ENCODE measurements at regions not wholly inside any gene's neighbourhood (a gene's known extent, or its start where the extent isn't known, plus 50 kb on each side); places are given as distances from the start of the nearest gene placed in this dataset.

DNA sequence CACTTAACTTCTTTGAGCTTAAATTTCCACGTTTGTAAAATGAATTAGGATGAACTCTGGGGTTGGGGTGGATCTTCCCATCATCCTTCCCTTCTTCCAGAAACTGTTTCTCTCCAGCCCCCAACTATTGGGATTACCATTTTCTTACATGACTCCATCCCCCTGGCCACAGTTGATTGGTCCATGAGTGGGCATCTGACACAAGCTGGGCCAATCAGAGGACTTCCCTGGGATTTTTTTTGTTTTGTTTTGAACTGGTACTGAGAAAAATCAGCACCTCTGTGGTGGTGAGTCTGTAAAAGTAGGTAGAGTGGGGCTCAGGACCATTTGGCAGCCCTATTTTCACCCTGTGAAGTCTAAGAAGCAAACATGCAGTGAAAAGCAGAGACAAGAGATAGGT lies 118.0 kb upstream of the SERTAD2 start:
- TF ChIP-seq RAD21 (CRISPR knock-in tag; IDR thresholded peaks at IDR 0.05) (no peak), RFX5 (IDR thresholded peaks at IDR 0.05; ENCODE audit: low read depth, low read length) (no peak), ZMYM4 (CRISPR knock-in tag; IDR thresholded peaks at IDR 0.05) (no peak), ZKSCAN1 (IDR thresholded peaks at IDR 0.05; ENCODE audit: low read length) (no peak), SP1 (IDR thresholded peaks at IDR 0.05) (no peak), SP1 (CRISPR knock-in tag; IDR thresholded peaks at IDR 0.05) (no peak)
- TF ChIP-seq, protein P1, sequence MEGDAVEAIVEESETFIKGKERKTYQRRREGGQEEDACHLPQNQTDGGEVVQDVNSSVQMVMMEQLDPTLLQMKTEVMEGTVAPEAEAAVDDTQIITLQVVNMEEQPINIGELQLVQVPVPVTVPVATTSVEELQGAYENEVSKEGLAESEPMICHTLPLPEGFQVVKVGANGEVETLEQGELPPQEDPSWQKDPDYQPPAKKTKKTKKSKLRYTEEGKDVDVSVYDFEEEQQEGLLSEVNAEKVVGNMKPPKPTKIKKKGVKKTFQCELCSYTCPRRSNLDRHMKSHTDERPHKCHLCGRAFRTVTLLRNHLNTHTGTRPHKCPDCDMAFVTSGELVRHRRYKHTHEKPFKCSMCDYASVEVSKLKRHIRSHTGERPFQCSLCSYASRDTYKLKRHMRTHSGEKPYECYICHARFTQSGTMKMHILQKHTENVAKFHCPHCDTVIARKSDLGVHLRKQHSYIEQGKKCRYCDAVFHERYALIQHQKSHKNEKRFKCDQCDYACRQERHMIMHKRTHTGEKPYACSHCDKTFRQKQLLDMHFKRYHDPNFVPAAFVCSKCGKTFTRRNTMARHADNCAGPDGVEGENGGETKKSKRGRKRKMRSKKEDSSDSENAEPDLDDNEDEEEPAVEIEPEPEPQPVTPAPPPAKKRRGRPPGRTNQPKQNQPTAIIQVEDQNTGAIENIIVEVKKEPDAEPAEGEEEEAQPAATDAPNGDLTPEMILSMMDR (CRISPR knock-in tag; IDR thresholded peaks at IDR 0.05), result no peak
- TF ChIP-seq, protein P2, sequence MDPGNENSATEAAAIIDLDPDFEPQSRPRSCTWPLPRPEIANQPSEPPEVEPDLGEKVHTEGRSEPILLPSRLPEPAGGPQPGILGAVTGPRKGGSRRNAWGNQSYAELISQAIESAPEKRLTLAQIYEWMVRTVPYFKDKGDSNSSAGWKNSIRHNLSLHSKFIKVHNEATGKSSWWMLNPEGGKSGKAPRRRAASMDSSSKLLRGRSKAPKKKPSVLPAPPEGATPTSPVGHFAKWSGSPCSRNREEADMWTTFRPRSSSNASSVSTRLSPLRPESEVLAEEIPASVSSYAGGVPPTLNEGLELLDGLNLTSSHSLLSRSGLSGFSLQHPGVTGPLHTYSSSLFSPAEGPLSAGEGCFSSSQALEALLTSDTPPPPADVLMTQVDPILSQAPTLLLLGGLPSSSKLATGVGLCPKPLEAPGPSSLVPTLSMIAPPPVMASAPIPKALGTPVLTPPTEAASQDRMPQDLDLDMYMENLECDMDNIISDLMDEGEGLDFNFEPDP (CRISPR knock-in tag; conservative IDR thresholded peaks at IDR 0.05), result no peak

All from HepG2 (cell line).